ENCODE measurements at regions not wholly inside any gene's neighbourhood (a gene's known extent, or its start where the extent isn't known, plus 50 kb on each side); places are given as distances from the start of the nearest gene placed in this dataset.

DNA sequence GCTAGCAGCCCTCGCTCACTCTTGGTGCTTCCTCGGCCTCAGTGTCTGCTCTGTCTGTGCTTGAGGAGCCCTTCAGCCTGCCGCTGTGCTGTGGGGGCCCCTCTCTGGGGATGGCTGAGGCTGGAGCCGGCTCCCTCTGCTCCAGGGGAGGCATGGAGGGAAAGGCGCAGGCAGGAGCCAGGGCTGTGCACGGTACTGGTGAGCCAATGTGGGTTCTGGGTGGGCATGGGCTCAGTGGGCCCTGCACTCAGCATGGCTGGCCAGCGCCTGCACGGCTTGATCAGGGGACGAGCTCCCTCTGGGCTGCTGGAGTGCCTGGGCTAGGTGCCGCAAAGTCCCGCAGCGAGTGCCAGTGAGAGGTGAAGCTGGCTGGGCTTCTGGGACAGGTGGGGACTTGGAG lies 260.0 kb downstream of the SI start:
- ATAC-seq (no peak), DNase-seq (ENCODE audit: low read depth, low spot score) (no peak)
- no peaks in the 10 kb centered on the region for H3K27me3 ChIP-seq (ENCODE audit: insufficient read depth, low read length)
- ChIA-PET CTCF (no interaction called here), RAD21 (ENCODE audit: low non-redundant PET in 1 of 2, low total read pairs in 2 of 2, uncharacterized antibody in 2 of 2, unreplicated experiment in 2 of 2) (no interaction called here), POLR2A (no interaction called here)
- no peak overlapping the region for H3K4me3 ChIP-seq (replicated peaks in 1 of 2; ENCODE audit: low read depth in 1 of 2, low read length in 2 of 2)
- H3K9me3 ChIP-seq (ENCODE audit: control insufficient read depth in 1 of 2, insufficient read depth in 1 of 2, low read depth in 1 of 2, low read length in 2 of 2) = no peaks in the 10 kb centered on the region
- no peaks in the 10 kb centered on the region for H3K4me1 ChIP-seq (ENCODE audit: control insufficient read depth in 1 of 2, insufficient read depth in 2 of 2, low read length in 2 of 2)
- H3K9ac ChIP-seq (ENCODE audit: low read length) = no peak overlapping the region
- BruUV-seq (replicated peaks) = no TSS peak
- no peak overlapping the region for H3K4me2 ChIP-seq (ENCODE audit: low read length)
- H3K27ac ChIP-seq (ENCODE audit: low read depth, low read length) = no peak overlapping the region
- H3K9me2 ChIP-seq (ENCODE audit: insufficient read depth) = no peaks in the 10 kb centered on the region
- intact Hi-C loops (cut with micrococcal nuclease) = no loop called here
- no peaks in the 10 kb centered on the region for H3K36me3 ChIP-seq (ENCODE audit: control insufficient read depth in 1 of 2, insufficient read depth in 2 of 2, low read length in 2 of 2)
- no peaks in the 10 kb centered on the region for H4K20me1 ChIP-seq (ENCODE audit: insufficient read depth)
- TF ChIP-seq TCF7L2 (IDR thresholded peaks at IDR 0.05; ENCODE audit: borderline replicate concordance, extremely low read depth, insufficient read depth, insufficient read length) (no peak), EZH2phosphoT487 (IDR thresholded peaks at IDR 0.05; ENCODE audit: borderline replicate concordance) (no peak)
- H2AFZ ChIP-seq (ENCODE audit: low read depth, low read length, poor library complexity, severe bottlenecking) = no peak overlapping the region
- H3K79me2 ChIP-seq (ENCODE audit: insufficient read depth, low read length) = no peaks in the 10 kb centered on the region

DNA sequence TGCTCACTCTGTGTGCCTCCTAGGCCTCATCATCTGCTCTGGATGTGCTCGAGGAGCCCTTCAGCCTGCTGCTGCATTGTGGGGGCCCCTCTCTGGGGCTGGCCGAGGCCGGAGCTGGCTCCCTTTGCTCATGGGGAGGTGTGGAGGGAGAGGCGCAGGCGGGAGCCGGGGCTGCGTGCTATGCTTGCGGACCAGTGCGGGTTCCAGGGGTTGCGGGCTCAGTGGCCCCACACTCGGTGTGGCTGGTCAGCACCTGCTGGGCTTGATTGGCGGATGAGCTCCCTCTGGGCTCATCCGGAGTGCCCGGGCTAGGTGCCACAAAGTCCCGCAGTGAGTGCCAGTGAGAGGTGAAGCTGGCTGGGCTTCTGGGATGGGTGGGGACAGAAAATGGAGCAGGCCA lies 264.2 kb downstream of the SI start:
- no peaks in the 10 kb centered on the region for H3K9me2 ChIP-seq (ENCODE audit: insufficient read depth)
- H3K4me3 ChIP-seq (replicated peaks in 1 of 2; ENCODE audit: low read depth in 1 of 2, low read length in 2 of 2) = no peak overlapping the region
- H3K27ac ChIP-seq (ENCODE audit: low read depth, low read length) = no peak overlapping the region
- no peaks in the 10 kb centered on the region for H3K4me1 ChIP-seq (ENCODE audit: control insufficient read depth in 1 of 2, insufficient read depth in 2 of 2, low read length in 2 of 2)
- ChIA-PET RAD21 (ENCODE audit: low non-redundant PET in 1 of 2, low total read pairs in 2 of 2, uncharacterized antibody in 2 of 2, unreplicated experiment in 2 of 2) (no interaction called here), CTCF (no interaction called here), POLR2A (no interaction called here)
- no peak overlapping the region for H3K4me2 ChIP-seq (ENCODE audit: low read length)
- ATAC-seq (no peak), DNase-seq (ENCODE audit: low read depth, low spot score) (no peak)
- H3K27me3 ChIP-seq (ENCODE audit: insufficient read depth, low read length) = no peaks in the 10 kb centered on the region
- no peak overlapping the region for H2AFZ ChIP-seq (ENCODE audit: low read depth, low read length, poor library complexity, severe bottlenecking)
- no peak overlapping the region for H3K9ac ChIP-seq (ENCODE audit: low read length)
- H3K9me3 ChIP-seq (ENCODE audit: control insufficient read depth in 1 of 2, insufficient read depth in 1 of 2, low read depth in 1 of 2, low read length in 2 of 2) = no peaks in the 10 kb centered on the region
- no TSS peak for BruUV-seq (replicated peaks)
- TF ChIP-seq FOSL1 (IDR thresholded peaks at IDR 0.05; ENCODE audit: low read depth) = no peak
- no peak for TF ChIP-seq EZH2phosphoT487 (IDR thresholded peaks at IDR 0.05; ENCODE audit: borderline replicate concordance)
- TF ChIP-seq CEBPB (IDR thresholded peaks at IDR 0.05; ENCODE audit: low read depth) = no peak
- no peak for TF ChIP-seq TCF7L2 (IDR thresholded peaks at IDR 0.05; ENCODE audit: borderline replicate concordance, extremely low read depth, insufficient read depth, insufficient read length)
- TF ChIP-seq SIN3A (IDR thresholded peaks at IDR 0.05; ENCODE audit: low read depth) = no peak
- no peak for TF ChIP-seq SP1 (IDR thresholded peaks at IDR 0.05; ENCODE audit: low read depth)
- H4K20me1 ChIP-seq (ENCODE audit: insufficient read depth) = no peaks in the 10 kb centered on the region
- no peaks in the 10 kb centered on the region for H3K36me3 ChIP-seq (ENCODE audit: control insufficient read depth in 1 of 2, insufficient read depth in 2 of 2, low read length in 2 of 2)
- intact Hi-C loops (cut with micrococcal nuclease) = no loop called here
- no peaks in the 10 kb centered on the region for H3K79me2 ChIP-seq (ENCODE audit: insufficient read depth, low read length)

Measured in HCT116 (cell line).